Astrocyte (in vitro differentiated cells and primary cell): ENCODE measurements at regions not wholly inside any gene's neighbourhood (a gene's known extent, or its start where the extent isn't known, plus 50 kb on each side); places are given as distances from the start of the nearest gene placed in this dataset.

Source experiments
- EZH2 ChIP-seq: IDR thresholded peaks from 2 replicates; pipeline ENCODE4 v1.6.1; 2012; ENCODE audit warnings: mild to moderate bottlenecking, low read length, inconsistent platforms; ENCODE audit not compliant: insufficient read depth
- TF ChIP-seq, protein P1 (sequence below): IDR thresholded peaks from 2 replicates; pipeline ENCODE4 v1.5.1; 2011; ENCODE audit warnings: low read depth, mild to moderate bottlenecking, inconsistent platforms, low read length, moderate library complexity; ENCODE audit not compliant: insufficient read depth

DNA sequence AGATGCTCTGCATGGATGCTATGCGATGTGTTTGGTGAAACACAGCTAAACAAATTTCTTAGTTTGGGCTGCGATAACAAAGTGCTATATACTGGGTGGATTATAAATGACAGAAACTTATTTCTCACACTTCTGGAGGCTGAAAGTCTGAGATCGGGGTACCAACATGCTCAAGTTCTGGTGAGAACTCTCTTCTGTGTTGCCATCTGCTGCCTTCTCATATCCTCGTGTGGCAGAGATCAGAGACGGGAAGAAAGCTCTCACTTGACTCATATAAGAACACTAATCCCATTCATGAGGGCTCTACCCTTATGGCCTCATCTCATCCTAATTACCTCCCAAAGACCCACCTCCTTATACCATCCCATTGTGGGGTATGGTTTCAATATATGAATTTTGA lies 162.0 kb upstream of the DTNBP1 start:
- no peak for TF ChIP-seq EZH2
- TF ChIP-seq, protein P1, sequence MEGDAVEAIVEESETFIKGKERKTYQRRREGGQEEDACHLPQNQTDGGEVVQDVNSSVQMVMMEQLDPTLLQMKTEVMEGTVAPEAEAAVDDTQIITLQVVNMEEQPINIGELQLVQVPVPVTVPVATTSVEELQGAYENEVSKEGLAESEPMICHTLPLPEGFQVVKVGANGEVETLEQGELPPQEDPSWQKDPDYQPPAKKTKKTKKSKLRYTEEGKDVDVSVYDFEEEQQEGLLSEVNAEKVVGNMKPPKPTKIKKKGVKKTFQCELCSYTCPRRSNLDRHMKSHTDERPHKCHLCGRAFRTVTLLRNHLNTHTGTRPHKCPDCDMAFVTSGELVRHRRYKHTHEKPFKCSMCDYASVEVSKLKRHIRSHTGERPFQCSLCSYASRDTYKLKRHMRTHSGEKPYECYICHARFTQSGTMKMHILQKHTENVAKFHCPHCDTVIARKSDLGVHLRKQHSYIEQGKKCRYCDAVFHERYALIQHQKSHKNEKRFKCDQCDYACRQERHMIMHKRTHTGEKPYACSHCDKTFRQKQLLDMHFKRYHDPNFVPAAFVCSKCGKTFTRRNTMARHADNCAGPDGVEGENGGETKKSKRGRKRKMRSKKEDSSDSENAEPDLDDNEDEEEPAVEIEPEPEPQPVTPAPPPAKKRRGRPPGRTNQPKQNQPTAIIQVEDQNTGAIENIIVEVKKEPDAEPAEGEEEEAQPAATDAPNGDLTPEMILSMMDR = no peak
